ENCODE measurements at regions not wholly inside any gene's neighbourhood (a gene's known extent, or its start where the extent isn't known, plus 50 kb on each side); places are given as distances from the start of the nearest gene placed in this dataset.

DNA sequence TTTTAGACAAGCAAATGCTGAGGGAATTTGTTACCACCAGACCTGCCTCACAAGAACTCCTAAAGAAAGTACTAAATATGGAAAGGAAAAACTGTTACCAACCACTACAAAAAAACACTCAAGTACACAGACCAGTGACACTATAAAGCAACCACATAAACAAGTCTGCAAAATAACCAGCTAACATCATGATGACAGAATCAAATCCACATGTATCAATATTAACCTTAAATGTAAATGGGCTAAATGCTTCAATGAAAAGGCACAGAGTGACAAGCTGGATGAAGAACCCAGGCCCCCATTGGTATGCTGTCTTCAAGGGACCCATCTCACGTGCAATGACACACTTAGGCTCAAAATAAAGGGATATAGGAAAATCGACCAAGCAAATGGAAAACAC is 529.9 kb upstream of the CAMK1G start:
- no peak for DNase-seq (ENCODE audit: low read depth)

GRCh38 chr1:209057083-209057482 is 526.4 kb upstream of the CAMK1G start:
- DNase-seq (ENCODE audit: low read depth) = no peak

- DNase-seq (ENCODE audit: low read depth) = no peak
These were observed 525.6 kb upstream of the CAMK1G start for GRCh38 chr1:209057901-209058300.

DNA sequence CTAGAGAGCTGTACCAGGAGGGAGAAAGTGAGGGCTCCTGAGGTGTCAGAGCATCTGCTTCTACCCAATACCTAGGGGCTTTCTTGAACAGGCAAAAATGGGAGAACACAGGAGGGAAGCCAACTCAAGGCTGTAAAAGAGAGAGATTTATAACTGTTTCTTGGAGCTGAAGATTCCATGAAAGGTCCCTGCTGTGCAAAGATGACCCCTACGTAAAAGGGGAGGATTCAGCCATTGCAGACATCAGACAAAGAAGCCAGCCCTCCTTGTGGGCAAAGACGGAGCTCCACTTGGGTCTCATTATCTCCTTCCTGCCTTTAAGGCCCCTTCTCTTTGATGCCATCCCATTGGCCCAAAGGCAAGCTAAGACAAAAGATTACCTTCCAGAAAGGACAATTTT is 524.1 kb upstream of the CAMK1G start:
- DNase-seq (ENCODE audit: low read depth) = no peak

DNA sequence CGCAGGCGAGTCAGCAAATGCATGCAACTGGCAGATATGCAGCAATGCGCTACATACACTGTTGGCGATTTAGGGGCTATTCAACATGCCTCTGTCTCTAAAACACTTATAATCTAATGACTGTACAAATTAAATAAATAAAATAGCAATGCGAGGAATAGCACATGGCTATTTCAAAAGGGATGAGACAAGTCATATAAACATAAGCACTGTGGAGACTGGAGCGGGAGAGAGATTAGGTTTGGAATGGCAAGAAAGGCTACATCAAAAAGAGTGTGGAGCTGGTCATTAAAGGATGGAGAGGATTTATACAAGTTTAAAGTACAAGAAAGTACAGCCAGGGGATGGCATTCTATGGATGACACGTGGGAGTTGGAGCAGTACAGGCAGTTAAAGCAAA is 523.5 kb upstream of the CAMK1G start:
- DNase-seq (ENCODE audit: low read depth) = no peak

- DNase-seq (ENCODE audit: low read depth) = no peak
These were observed 521.4 kb upstream of the CAMK1G start for GRCh38 chr1:209062081-209062620.

GRCh38 chr1:209062863-209063262 is 520.7 kb upstream of the CAMK1G start:
- no peak for DNase-seq (ENCODE audit: low read depth)

DNA sequence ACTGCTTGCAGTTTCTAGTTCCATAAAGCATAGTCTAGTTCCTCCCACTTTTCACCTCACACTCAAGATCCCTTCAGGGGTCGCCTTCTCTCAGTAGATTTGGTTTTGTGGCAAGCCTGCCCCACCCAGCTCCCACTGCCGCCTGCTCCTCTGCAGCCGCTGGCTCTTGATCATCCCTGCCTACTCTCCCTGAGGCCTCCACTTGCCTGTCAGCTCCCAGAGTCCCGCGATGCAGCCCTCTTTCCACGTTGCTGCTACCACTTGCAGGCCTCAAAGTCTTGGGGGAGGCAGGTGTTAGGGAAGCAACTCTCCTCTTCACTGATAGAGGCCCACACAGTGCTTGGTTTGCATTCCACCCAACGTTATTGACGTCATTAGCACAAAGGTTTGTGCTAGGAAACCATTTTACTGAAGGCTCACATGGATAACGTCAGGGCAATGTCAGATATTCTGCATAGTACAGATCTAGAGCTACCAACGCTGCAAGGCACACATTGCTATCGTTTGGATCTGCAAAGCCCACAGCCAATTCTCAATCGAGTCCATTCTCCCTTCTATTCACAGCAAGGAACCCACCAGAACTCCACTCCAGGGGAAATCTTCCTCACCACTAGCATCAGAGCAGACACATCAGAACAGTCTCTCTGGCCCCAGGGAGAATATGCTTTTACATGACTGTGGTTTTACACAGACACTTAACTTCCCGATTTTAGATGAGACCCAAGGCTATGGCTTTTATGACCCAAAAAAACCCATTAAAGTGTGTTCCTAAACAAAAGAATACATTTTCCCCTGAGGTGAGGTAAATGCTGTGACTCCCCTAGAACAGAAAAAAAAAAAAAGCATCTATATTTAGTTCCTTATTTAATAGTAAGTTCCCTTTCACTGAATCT is 519.5 kb upstream of the CAMK1G start:
- no peak for DNase-seq (ENCODE audit: low read depth)

DNA sequence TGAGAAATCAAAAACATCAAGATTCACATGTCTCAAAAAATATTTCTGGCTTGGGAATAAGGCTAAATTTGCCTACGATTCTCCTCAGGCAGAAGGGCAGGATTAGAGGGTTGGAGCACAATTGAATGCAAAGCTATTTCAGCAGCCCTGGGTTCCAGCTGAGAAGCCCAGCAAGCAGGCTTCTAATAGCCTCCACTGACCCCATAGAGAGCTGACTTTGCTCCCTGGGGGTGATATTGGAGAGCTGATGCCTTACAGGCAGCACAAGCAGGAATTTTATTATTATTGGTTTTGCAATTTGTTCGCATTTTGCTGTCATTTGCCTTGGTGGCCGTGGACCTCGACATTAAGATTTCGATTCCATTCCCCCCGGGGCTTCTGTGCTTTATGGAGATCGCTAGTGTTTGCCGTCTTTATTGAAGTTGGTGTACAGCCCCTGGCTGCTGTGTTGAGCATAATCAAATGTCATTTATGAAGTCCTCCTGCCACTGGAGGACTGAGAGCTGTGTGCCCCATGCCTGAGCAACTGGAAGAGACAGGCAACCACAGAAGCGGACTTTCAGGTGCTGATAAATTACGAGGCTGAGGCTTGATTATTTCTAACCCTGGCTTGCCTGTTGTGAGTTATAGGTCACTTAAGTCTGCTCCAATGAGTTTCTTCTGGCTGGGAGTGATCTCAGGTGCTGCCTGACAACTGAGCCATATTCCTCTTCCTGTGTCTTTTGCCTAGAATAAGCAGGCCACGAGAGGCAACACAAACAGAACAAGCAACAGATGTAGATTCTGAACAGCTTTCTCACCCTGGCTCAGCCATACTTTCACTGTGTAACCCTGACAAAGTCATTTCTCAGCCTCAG is 518.4 kb upstream of the CAMK1G start:
- no peak for DNase-seq (ENCODE audit: low read depth)

DNA sequence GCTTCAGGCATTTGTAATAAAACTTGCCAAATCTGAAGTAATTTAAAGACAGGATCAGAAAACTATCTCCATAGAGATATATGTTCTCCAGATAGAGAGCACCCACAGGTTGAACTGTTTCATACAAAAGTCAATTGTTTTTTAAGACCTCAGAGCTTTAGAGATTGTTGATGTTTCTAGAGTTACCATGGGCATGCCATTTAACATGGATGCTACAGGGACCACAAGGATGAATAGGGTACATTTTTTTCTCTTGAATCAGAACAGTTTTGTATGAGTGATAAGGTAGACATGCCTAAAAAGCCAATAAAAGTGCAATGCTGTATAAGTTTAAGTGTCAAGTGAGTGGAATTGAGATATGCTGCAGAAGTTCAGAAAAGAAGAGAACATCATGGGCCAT is 511.0 kb upstream of the CAMK1G start:
- no peak for DNase-seq (ENCODE audit: low read depth)

DNA sequence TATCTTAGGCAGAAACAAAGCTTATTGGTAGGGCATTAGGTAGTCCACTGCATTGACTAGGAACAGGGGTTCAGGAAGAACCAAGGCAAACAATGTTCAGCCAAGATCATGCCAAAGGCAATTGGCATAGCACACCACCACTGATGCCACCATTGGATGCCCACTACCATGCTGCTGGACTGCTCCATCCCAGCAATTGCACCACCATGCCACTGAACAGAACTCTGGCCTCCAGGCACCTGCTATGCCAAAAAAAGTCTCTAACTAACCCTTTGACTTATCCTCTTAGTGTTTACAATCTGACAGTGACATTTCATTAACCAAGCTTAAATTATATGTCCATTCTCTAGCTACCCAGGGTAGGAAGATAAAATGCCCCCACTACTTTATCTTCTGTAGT is 509.6 kb upstream of the CAMK1G start:
- no peak for DNase-seq (ENCODE audit: low read depth)

DNA sequence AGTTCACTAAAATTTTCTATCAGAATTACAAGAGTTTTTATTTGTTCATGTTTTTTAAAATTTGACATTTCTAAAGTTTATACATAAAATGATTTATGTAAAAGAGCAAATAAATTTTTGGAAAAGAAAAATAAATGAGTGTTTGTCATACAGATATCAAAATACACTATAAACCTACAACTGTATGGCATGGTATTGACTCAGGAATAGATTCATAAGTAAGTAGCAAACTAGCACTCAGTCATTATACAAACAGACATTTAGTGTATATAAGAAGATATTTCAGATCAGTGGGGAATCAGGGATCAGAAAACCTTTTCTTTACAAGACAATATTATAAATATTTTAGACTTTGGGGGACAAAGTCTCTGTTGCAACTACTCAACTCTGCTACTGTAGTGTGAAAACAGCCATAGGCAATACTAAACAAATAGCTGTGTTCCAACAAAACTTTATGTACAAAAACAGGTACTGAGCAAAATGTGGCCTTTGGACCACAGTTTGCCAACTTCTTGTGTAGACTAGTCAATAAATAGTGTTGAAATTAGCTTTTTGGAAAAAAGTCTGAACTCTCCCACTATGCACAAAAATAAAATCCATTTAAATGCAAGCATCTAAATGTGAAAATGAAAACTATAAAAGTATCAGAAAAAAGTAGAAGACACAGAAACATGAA is 508.8 kb upstream of the CAMK1G start:
- DNase-seq (ENCODE audit: low read depth) = no peak

DNA sequence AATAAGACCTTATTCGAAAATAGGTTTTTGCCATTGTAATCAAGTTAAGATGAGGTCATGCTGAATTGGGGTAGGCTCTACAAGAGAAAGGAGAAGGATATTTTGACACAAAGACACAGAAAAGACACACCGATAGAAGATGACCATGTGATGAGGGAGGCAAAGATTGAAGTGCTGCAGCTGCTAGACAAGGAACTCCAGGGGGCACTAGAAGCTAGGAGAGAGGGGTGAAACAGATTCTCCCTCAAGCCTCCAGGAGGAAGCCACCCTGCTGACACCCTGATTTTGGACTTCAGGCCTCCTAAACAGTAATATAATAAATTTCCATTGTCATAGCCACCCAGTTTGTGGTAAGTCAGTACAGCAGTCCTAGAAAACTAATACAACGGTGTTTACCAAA is 506.8 kb upstream of the CAMK1G start:
- DNase-seq (ENCODE audit: low read depth) = peak; percentile 16

DNA sequence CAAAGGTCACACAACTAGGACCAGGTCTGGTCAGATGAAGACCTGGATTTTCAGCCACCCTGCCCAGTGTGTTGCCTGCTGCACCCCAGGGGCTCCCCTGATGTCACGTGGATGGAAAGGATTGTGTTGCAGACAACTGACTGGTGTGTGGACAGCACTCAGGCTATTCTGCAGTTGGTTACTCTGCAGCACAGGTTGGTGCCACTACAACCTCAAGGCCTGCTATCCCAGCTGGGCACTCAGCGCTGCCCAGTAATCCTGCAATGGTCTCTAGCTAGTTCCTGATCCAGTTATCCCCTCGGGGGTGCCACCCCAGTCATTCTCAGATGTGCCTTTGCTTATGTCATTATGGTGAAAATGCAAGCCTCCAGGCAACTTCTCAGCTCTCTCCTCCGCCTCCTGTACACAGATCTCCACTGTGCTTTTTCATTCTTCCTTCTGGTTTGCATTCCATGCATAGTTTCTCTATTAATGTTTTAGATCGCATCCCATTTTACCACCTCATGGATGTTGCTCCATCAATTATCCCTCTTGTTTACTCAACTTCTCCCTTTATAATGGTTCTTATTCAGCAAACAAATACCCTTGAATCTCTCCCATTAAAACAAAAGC is 503.2 kb upstream of the CAMK1G start:
- no peak for DNase-seq (ENCODE audit: low read depth)

- DNase-seq (ENCODE audit: low read depth) = no peak
These were observed 496.9 kb upstream of the CAMK1G start for GRCh38 chr1:209086486-209087192.

- DNase-seq (ENCODE audit: low read depth) = no peak
These were observed 489.1 kb upstream of the CAMK1G start for GRCh38 chr1:209094384-209094783.

DNA sequence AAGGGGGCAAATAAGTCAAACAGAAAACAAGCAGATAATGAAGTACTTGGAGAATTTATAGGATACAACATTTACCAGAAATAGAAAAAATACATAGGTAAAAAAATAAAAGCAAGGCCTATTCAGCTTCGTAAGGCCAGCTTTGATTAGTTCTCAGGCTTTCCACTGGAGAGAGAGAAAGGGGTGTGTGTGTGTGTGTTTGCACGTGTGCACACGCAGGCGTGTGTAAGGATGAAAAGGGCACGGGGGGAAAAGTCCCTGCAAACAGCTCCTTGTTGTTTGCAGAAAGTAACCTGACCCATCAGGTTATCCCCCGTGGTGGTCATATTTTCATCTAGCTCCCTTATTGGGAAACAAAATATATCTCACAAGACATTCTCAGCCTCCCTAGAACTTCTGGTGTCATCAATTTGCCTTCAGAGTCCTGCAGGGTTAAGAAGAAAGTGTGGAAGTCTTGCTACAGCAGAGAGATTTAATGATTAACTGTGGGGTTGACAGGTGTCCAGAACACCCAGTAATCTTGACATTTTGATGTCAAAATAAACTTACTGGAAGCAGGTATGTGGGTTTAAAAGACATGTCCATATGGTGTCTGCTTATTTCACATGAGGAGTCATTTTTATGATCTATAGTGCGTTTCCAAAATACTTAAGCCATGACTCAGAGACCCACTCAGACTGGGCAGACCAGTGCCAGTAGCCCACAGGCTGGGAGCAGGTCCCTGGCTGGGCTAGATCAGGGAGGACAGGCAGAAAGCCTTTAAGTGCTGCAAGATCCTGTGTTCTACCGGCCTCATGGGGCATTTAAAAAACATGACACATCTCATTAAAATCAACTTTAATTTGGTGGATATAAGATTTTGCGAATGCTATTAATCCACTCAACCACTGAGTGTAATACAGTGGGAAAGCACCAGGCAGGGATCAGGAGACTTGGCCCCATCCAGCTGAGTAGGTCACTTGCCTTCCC is 487.6 kb upstream of the CAMK1G start:
- peak; percentile 55 for DNase-seq (ENCODE audit: low read depth)

- DNase-seq (ENCODE audit: low read depth) = no peak
These were observed 483.1 kb upstream of the CAMK1G start for GRCh38 chr1:209100460-209100859.

DNA sequence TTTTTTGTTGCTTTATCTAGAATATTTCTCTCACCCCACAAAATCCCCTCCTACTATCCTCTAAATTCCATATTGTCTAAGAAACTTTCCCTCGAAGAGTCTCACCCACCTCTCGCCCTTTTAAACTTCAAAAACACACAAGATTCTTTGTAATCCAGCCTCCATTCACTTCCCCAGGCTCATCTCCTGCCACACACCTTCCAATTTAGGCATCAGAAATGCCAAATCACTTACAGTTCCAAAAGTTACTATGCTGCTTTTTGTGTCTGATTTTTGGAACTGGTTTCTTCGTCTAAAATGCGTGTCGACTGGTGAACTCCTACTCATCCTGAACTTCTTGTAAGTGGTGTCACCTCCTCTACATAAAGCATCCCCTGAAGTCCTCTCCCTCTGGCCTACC is 482.4 kb upstream of the CAMK1G start:
- DNase-seq (ENCODE audit: low read depth) = no peak

Measured in myocyte (in vitro differentiated cells).